Heart right ventricle (tissue), 16 donors: ENCODE measurements at regions not wholly inside any gene's neighbourhood (a gene's known extent, or its start where the extent isn't known, plus 50 kb on each side); places are given as distances from the start of the nearest gene placed in this dataset.

Source experiments
- ATAC-seq, 8 donors: fragments of 200-7000 bp; cut with Tn5 transposase; one replicate each; pipeline ENCODE4 v1.9.1; 2020; ENCODE audit warnings: mild to moderate bottlenecking in 8 of 8, moderate library complexity in 8 of 8, moderate number of reproducible peaks in 1 of 8
- DNase-seq, 2 donors: peaks; one replicate each; pipeline ENCODE4 v3.0.0-alpha.2; 2020
- H3K27ac ChIP-seq, 10 donors: fragments of 200-600 bp; sonication (generic) in 2 of 10; one replicate each; pipeline versions ENCODE4 v1.5.0 to v1.8.0; 2020 to 2022; ENCODE audit warnings: mild to moderate bottlenecking in 3 of 10
- H3K27me3 ChIP-seq, 7 donors: fragments of 200-600 bp; one replicate each; pipeline ENCODE4 v1.8.0; 2021 to 2022; ENCODE audit warnings: mild to moderate bottlenecking in 2 of 7
- H3K36me3 ChIP-seq, 9 donors: fragments of 200-600 bp; sonication (generic) in 1 of 9; one replicate each; pipeline versions ENCODE4 v1.5.0 to v1.8.0; 2020 to 2022; ENCODE audit warnings: mild to moderate bottlenecking in 2 of 9
- H3K4me1 ChIP-seq, 9 donors: fragments of 200-600 bp; sonication (generic) in 1 of 9; one replicate each; pipeline versions ENCODE4 v1.5.0 to v1.8.0; 2020 to 2022; ENCODE audit warnings: mild to moderate bottlenecking in 4 of 9
- H3K4me3 ChIP-seq, 10 donors: fragments of 200-600 bp; sonication (generic) in 2 of 10; one replicate each; pipeline versions ENCODE4 v1.5.0 to v1.8.0; 2020 to 2022; ENCODE audit warnings: mild to moderate bottlenecking in 7 of 10, moderate library complexity in 2 of 10
- H3K9me3 ChIP-seq, 11 donors: fragments of 200-600 bp in 10 of 11; sonication (generic) in 2 of 11; one replicate each; pipeline versions ENCODE4 v1.5.0 to v1.8.0; 2013 to 2022; ENCODE audit warnings: mild to moderate bottlenecking in 2 of 11, control low read depth in 1 of 11, moderate library complexity in 1 of 11
- CTCF ChIP-seq, 9 donors: fragments of 200-600 bp; sonication (generic) in 2 of 9; IDR thresholded peaks; one replicate each; pipeline versions ENCODE4 v1.5.0 to v1.8.0; 2021 to 2022; ENCODE audit warnings: antibody characterized with exemption in 9 of 9, mild to moderate bottlenecking in 5 of 9, moderate library complexity in 1 of 9
- WGBS, 2 donors: extraction: QIAGEN DNeasy Blood & Tissue Kit; methylation state at CpG; one replicate each; pipeline ENCODE4 v1.1.7; 2013; ENCODE audit warnings: inconsistent platforms in 1 of 2; 5-methylcytosine and 5-hydroxymethylcytosine counted together
- intact Hi-C, 10 donors: fragments of 100-400 bp; cut with DNase I; formaldehyde crosslinking; loops; one replicate each; pipeline versions ENCODE4 v1.11.1 to v1.14.2; 2022
- donor health status: Arrhythmogenic right ventricular cardiomyopathy.
- donor health status: ischemic (EF 13 %, LVEDD 7.1; RV severe dilation, severe dysfunction).
- donor health status: healthy with polysubstance abuse.
- donor health status: DM: no; HTN: yes; CAD: no.
- donor health status: DM: no; HTN: no; CAD: no.
- donor health status: ischemic (EF 25% LVEDD 6.9; RV normal size, moderate dysfunction).
- donor health status: ischemic (EF 25% LVEDD 5.7; RV mildly dilated, moderate dysfunction).
- donor health status: healthy.
- donor health status: DM: yes; HTN: yes; CAD: no.
- donor health status: Ischemic cardiomyopathy.
- donor health status: ischemic (EF 35%, LVEDD 5.7; RV mildly dilated, moderate dysfunction).
- donor health status: nonischemic (EF 11% LVEDD 7.7; RV severe dilation, severe dysfunction).
- donor health status: DM: yes; HTN: yes; CAD: no.
- donor health status: PGD.
- donor health status: ischemic (EF 29% LVEDD 5.4; RV normal size, mild dysfunction).
- donor health status: nonischemic (EF 23%, LVEDD 6.1; RV moderate dilation, normal function).

GRCh38 chr11:27563641-27564040 is 57.1 kb upstream of the LIN7C start:
- 69 to 72% methylated on average over 3 of the region's 3 CpGs for WGBS, 2 donors
- intact Hi-C loops, result no loop called here
- Histone ChIP-seq H3K36me3 (no peaks in the 10 kb centered on the region), H3K4me3 (no peak overlapping the region), H3K9me3 (no peaks in the 10 kb centered on the region), H3K4me1 (no peaks in the 10 kb centered on the region), H3K27ac (no peak overlapping the region), H3K27me3 (no peaks in the 10 kb centered on the region)
- ATAC-seq (no peak), DNase-seq (no peak)
- TF ChIP-seq CTCF (IDR thresholded peaks at IDR 0.05), result no peak

GRCh38 chr11:27563201-27563600 is 56.6 kb upstream of the LIN7C start:
- no peak for TF ChIP-seq CTCF (IDR thresholded peaks at IDR 0.05)
- intact Hi-C loops, result no loop called here
- Histone ChIP-seq H3K4me3 (no peak overlapping the region), H3K36me3 (no peaks in the 10 kb centered on the region), H3K27ac (no peak overlapping the region), H3K4me1 (no peaks in the 10 kb centered on the region), H3K9me3 (no peaks in the 10 kb centered on the region), H3K27me3 (no peaks in the 10 kb centered on the region)
- no peak for ATAC-seq
- DNase-seq, result no peak

- H3K27me3 ChIP-seq, result no peaks in the 10 kb centered on the region
- no peak for ATAC-seq
- no peaks in the 10 kb centered on the region for H3K9me3 ChIP-seq
- no peaks in the 10 kb centered on the region for H3K36me3 ChIP-seq
- no peak for TF ChIP-seq CTCF (IDR thresholded peaks at IDR 0.05)
- 71 to 73% methylated on average over 3 of the region's 3 CpGs for WGBS, 2 donors
- H3K4me1 ChIP-seq, result no peaks in the 10 kb centered on the region
- H3K27ac ChIP-seq, result no peak overlapping the region
- H3K4me3 ChIP-seq, result no peak overlapping the region
- no peak for DNase-seq
- intact Hi-C loops, result no loop called here
These were observed 51.8 kb upstream of the LIN7C start for GRCh38 chr11:27558401-27558800.

GRCh38 chr11:27557226-27557625 is 50.7 kb upstream of the LIN7C start:
- Histone ChIP-seq H3K36me3 (no peaks in the 10 kb centered on the region), H3K4me1 (no peaks in the 10 kb centered on the region), H3K27ac (no peak overlapping the region), H3K27me3 (no peaks in the 10 kb centered on the region), H3K4me3 (no peak overlapping the region), H3K9me3 (no peaks in the 10 kb centered on the region)
- WGBS, 2 donors, result 92% methylated on average over 3 of the region's 3 CpGs
- no peak for TF ChIP-seq CTCF (IDR thresholded peaks at IDR 0.05)
- no peak for DNase-seq
- ATAC-seq, result no peak
- intact Hi-C loops, result no loop called here
